AG04450 (cell line): ENCODE measurements at regions not wholly inside any gene's neighbourhood (a gene's known extent, or its start where the extent isn't known, plus 50 kb on each side); places are given as distances from the start of the nearest gene placed in this dataset.

Source experiments
- CTCF ChIA-PET: fragments of 300-600, 350-600 bp; formaldehyde crosslinking; extraction: SDS; loops from one replicate; lab custom pipeline; 2022; ENCODE audit warnings: antibody characterized with exemption, inconsistent platforms; lab: Charles Lee
- POLR2A ChIA-PET: fragments of 350-600 bp; formaldehyde crosslinking; extraction: SDS; loops from one replicate; lab custom pipeline; 2021; ENCODE audit warnings: antibody characterized with exemption, inconsistent platforms; lab: Yijun Ruan, JAX
- DNase-seq: peaks from one replicate; pipeline ENCODE4 v3.0.0-alpha.2; 2011; ENCODE audit warnings: low read depth, low spot score
- H3K27ac ChIP-seq: one replicate; pipeline ENCODE4 v1.5.1; 2012; ENCODE audit warnings: low read depth, low read length, control low read depth
- H3K27me3 ChIP-seq: one replicate; pipeline ENCODE4 v1.6.0; 2012; ENCODE audit warnings: low read length; ENCODE audit not compliant: control insufficient read depth, insufficient read depth
- H3K4me3 ChIP-seq: 2 replicates; pipeline ENCODE4 v1.5.1; 2011; ENCODE audit warnings: mild to moderate bottlenecking, low read depth, low read length, control low read depth
- H3K9me3 ChIP-seq: 2 replicates; pipeline ENCODE4 v1.5.1; 2012; ENCODE audit warnings: low read length; ENCODE audit not compliant: control insufficient read depth, insufficient read depth
- TF ChIP-seq, protein P1 (sequence below): IDR thresholded peaks from 2 replicates; pipeline ENCODE4 v1.5.1; 2011; ENCODE audit warnings: low read depth, low read length, control low read depth, inconsistent platforms

DNA sequence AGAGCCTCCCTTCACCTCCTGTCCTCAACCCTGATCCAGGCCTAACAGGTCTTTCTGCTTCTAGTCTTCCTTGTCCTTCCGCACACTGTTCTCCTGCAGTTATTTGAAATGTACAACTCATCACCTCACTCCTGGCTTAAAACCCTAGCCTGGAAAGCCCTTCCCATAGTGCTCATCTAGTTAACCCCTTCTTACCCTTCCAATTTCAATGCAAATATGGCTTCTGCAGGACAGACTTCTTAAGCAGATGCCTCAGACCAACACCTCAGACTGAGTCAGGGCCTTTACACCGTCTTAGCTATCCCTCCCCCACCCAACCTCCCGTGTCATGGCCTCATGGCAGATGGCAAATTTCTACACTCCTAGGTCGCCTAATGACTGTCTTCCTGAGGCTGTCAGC is 130.4 kb downstream of the BCOR start:
- ChIA-PET POLR2A (no interaction called here), CTCF (no interaction called here)
- no peak for DNase-seq
- no peak overlapping the region for H3K27ac ChIP-seq
- H3K27me3 ChIP-seq, result peaks cover 4% of the 10 kb centered on the region
- peaks cover 5% of the 10 kb centered on the region; the same call in 1 of the 2 replicates for H3K9me3 ChIP-seq
- H3K4me3 ChIP-seq, result no peak overlapping the region
- TF ChIP-seq, protein P1, sequence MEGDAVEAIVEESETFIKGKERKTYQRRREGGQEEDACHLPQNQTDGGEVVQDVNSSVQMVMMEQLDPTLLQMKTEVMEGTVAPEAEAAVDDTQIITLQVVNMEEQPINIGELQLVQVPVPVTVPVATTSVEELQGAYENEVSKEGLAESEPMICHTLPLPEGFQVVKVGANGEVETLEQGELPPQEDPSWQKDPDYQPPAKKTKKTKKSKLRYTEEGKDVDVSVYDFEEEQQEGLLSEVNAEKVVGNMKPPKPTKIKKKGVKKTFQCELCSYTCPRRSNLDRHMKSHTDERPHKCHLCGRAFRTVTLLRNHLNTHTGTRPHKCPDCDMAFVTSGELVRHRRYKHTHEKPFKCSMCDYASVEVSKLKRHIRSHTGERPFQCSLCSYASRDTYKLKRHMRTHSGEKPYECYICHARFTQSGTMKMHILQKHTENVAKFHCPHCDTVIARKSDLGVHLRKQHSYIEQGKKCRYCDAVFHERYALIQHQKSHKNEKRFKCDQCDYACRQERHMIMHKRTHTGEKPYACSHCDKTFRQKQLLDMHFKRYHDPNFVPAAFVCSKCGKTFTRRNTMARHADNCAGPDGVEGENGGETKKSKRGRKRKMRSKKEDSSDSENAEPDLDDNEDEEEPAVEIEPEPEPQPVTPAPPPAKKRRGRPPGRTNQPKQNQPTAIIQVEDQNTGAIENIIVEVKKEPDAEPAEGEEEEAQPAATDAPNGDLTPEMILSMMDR, result no peak

DNA sequence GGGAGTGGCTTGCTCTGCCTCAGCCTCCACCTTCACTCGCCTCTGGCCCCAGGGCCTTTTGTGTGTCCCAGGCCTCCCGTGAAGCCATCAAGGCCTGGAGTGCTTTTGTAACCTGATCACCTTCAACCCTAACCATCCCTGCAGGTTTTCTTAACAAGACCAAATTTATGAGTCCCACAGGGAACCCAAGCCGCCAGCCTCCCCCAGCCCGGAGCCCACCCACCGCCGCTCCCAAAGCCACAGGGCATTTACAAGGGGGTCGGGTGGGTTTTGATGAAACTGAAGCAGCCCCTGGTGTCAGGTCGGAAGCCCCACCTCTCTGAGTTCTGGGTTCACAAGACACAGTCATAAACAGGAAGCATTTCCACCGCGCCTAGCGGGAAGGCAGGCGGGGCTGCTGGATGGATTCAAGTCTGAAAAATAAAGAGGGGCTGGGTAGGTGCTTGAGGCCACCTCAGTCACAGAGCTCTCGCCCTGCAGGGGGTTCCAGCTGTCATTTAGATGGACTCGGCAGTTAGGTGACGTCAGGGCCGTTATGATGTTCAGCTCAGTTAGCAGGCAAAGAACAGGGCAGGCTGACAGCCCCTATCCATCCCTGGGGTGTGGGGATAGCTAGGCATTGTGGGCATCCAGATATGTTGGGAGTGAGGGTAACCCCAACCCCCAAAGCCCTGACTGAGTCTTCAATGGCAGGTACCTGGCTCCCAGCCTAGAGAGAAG is 128.5 kb downstream of the BCOR start:
- TF ChIP-seq, protein P1, result no peak
- CTCF ChIA-PET, result no interaction called here
- no peak overlapping the region for H3K27ac ChIP-seq

DNA sequence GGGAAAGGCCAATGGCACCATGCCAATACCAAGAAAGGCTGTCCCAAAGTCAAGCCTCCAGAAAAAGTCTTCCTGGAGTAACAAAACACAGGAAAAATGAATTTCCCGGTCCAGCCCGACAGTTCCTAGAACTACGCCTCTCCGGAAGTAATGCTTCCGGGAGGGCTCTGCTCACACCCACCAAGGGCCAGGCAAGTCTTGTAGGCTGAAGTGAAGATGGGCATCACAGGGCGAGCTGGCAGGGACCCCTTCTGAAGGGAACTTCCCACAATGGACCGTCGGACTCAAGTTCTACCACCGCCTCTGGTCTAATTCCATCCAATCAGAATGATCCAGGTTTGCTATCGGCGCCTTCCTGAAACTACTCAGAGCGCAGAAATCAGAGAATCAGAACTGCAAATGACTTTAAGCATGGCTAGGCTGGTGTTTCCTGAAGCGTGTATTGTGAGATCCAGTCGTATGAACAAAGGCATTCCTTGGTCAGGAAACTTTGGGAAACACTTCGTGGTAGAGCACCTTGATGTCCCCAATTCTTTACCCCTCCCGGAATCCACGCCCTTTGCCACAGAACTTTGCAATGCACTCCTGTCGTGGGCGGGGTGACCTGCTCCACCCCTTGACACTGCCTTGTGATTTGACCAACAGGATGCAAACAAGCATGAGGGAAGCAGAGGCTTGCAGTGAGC is 127.8 kb downstream of the BCOR start:
- DNase-seq, result no peak
- TF ChIP-seq, protein P1, result no peak
- H3K4me3 ChIP-seq, result no peak overlapping the region
- H3K27me3 ChIP-seq, result no peaks in the 10 kb centered on the region
- CTCF ChIA-PET, result no interaction called here
- H3K27ac ChIP-seq, result no peak overlapping the region
- H3K9me3 ChIP-seq, result peaks cover 5% of the 10 kb centered on the region; the same call in 1 of the 2 replicates
- POLR2A ChIA-PET, result no interaction called here

More for the DNA sequence above, 128.5 kb downstream of the BCOR start:
- DNase-seq, result no peak
- POLR2A ChIA-PET, result no interaction called here
- peaks cover 5% of the 10 kb centered on the region; the same call in 1 of the 2 replicates for H3K9me3 ChIP-seq
- no peak overlapping the region for H3K4me3 ChIP-seq
- H3K27me3 ChIP-seq, result no peaks in the 10 kb centered on the region

DNA sequence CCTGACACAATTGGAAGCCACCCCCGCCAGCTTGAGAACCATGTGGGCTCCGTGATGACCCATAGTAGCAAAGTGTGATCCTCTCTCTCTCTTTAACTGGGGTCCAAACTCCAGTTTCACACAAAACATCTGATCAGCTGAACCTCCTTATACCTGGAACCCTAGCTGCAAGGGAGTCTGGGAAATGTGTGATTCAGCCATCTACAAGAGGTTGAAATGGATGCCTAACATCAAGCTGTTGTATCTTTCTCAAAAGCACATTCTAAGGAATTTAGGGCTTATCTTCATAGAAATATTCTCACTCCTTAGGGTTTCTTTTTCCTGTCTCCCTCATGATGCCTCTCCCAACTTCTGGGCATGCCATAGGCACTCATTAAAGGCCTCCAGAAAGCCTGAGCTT is 126.0 kb downstream of the BCOR start:
- TF ChIP-seq, protein P1, result no peak
- H3K9me3 ChIP-seq, result peaks cover 5% of the 10 kb centered on the region; the same call in 1 of the 2 replicates
- H3K27ac ChIP-seq, result no peak overlapping the region
- no peak overlapping the region for H3K4me3 ChIP-seq
- ChIA-PET POLR2A (no interaction called here), CTCF (no interaction called here)
- no peaks in the 10 kb centered on the region for H3K27me3 ChIP-seq
- DNase-seq, result no peak

DNA sequence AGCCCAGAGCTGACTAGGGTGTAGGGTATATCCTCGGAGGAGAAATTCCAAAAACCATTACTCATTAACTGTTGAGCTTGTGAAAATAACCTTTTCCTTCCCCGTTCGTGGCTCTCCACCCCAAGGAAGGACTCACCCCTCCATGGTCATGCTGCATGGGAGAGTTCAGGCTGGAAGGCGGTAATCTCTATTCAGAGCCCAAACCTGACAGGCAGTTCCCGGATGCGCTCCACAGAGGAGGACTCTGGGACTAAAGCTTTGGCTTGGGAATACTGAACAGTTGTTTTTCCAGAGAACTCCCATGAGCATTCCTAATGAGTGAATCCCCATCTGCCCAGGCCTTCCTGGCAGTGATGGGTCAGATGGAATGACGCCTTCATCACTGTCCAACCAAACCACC is 125.4 kb downstream of the BCOR start:
- TF ChIP-seq, protein P1, result no peak
- POLR2A ChIA-PET, result no interaction called here
- CTCF ChIA-PET, result no interaction called here
- H3K9me3 ChIP-seq, result peaks cover 5% of the 10 kb centered on the region; the same call in 1 of the 2 replicates
- no peaks in the 10 kb centered on the region for H3K27me3 ChIP-seq
- DNase-seq, result no peak
- H3K27ac ChIP-seq, result no peak overlapping the region
- H3K4me3 ChIP-seq, result no peak overlapping the region
